HG02852 (cell line): ENCODE measurements at regions not wholly inside any gene's neighbourhood (a gene's known extent, or its start where the extent isn't known, plus 50 kb on each side); places are given as distances from the start of the nearest gene placed in this dataset.

Source experiments
- ATAC-seq: cut with Tn5 transposase; IDR thresholded peaks from one replicate; pipeline ENCODE4 v1.9.1; 2021; ENCODE audit warnings: mild to moderate bottlenecking, moderate library complexity; ENCODE audit not compliant: unreplicated experiment

- ATAC-seq: no peak
Observed at GRCh38 chr16:89027281-89027680, 50.3 kb upstream of the CBFA2T3 start.

GRCh38 chr16:89031715-89032659, 55.0 kb upstream of the CBFA2T3 start:
- ATAC-seq: peak; percentile 81

- ATAC-seq: no peak
Observed at GRCh38 chr16:89033304-89033703, 56.3 kb upstream of the CBFA2T3 start.

- no peak for ATAC-seq
Observed at GRCh38 chr16:89033796-89034572, 57.0 kb upstream of the CBFA2T3 start.

GRCh38 chr16:89034573-89034961, 57.6 kb upstream of the CBFA2T3 start:
- no peak for ATAC-seq

GRCh38 chr16:89034971-89035668, 58.1 kb upstream of the CBFA2T3 start:
- ATAC-seq: no peak

- no peak for ATAC-seq
Observed at GRCh38 chr16:89035669-89036570, 57.7 kb upstream of the ACSF3 start.

GRCh38 chr16:89036776-89037175, 56.9 kb upstream of the ACSF3 start:
- no peak for ATAC-seq

GRCh38 chr16:89037261-89038152, 56.1 kb upstream of the ACSF3 start:
- no peak for ATAC-seq

- ATAC-seq: no peak
Observed at GRCh38 chr16:89038221-89038721, 55.4 kb upstream of the ACSF3 start.

GRCh38 chr16:89038811-89039735, 54.6 kb upstream of the ACSF3 start:
- ATAC-seq: no peak

GRCh38 chr16:89039756-89040155, 53.9 kb upstream of the ACSF3 start:
- no peak for ATAC-seq

GRCh38 chr16:89040391-89040790, 53.3 kb upstream of the ACSF3 start:
- no peak for ATAC-seq

- no peak for ATAC-seq
Observed at GRCh38 chr16:89040861-89041570, 52.6 kb upstream of the ACSF3 start.

GRCh38 chr16:89041571-89042481, 51.8 kb upstream of the ACSF3 start:
- ATAC-seq: no peak
